Subcutaneous abdominal adipose tissue (tissue), 5 donors: ENCODE measurements at regions not wholly inside any gene's neighbourhood (a gene's known extent, or its start where the extent isn't known, plus 50 kb on each side); places are given as distances from the start of the nearest gene placed in this dataset.

Experiments
- H3K27ac ChIP-seq: one replicate; pipeline ENCODE4 v1.7.0; 2013; ENCODE audit warnings: low read depth, mild to moderate bottlenecking, inconsistent platforms, low read length, moderate library complexity
- H3K27me3 ChIP-seq, 5 donors: one replicate each; pipeline ENCODE4 v1.7.0; 2013; ENCODE audit warnings: low read length in 5 of 5, inconsistent platforms in 1 of 5; ENCODE audit not compliant: control insufficient read depth in 5 of 5, insufficient read depth in 4 of 5
- H3K36me3 ChIP-seq, 5 donors: one replicate each; pipeline ENCODE4 v1.7.0; 2013; ENCODE audit warnings: low read length in 5 of 5; ENCODE audit not compliant: control insufficient read depth in 5 of 5, insufficient read depth in 5 of 5
- H3K4me1 ChIP-seq, 5 donors: one replicate each; pipeline ENCODE4 v1.7.0; 2013; ENCODE audit warnings: low read length in 5 of 5, mild to moderate bottlenecking in 3 of 5, moderate library complexity in 1 of 5; ENCODE audit not compliant: control insufficient read depth in 5 of 5, insufficient read depth in 5 of 5
- H3K4me3 ChIP-seq, 5 donors: one replicate each; pipeline ENCODE4 v1.7.0; 2013; ENCODE audit warnings: low read length in 5 of 5, low read depth in 1 of 5
- H3K9ac ChIP-seq, 5 donors: one replicate each; pipeline ENCODE4 v1.7.0; 2013; ENCODE audit warnings: low read length in 5 of 5, mild to moderate bottlenecking in 4 of 5, moderate library complexity in 3 of 5
- H3K9me3 ChIP-seq, 5 donors: one replicate each; pipeline ENCODE4 v1.7.0; 2013; ENCODE audit warnings: low read length in 5 of 5; ENCODE audit not compliant: control insufficient read depth in 5 of 5
- donor health status: healthy.
- donor health status: healthy.
- donor health status: healthy.
- donor health status: healthy.
- donor health status: healthy.

GRCh38 chr3:16801223-16801622, 83.5 kb upstream of the PLCL2 start:
- H3K27ac ChIP-seq, result no peak overlapping the region

DNA sequence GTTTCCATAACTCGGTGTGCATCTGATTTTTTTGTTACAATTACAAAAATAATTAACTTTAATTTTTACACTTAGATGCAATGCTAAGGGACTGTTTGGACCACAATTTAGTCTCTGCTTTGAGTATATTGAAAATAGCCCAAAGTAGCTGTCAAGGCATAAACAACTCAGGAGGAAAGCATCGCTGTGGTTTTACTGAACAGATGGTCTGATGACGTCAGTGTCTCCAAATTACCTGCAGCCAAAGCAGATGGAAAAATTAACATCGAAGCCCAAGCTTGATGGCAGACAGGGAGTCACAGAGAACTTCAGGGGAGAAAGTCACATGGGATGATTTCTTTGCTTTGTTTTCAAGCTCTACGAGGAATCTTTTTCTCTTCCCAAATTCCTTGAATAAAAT, 83.1 kb upstream of the PLCL2 start:
- Histone ChIP-seq H3K27me3 (no peaks in the 10 kb centered on the region), H3K4me3 (no peak overlapping the region), H3K4me1 (peaks cover 0 to 19% (median 2%) of the 10 kb centered on the region in 5 donors), H3K27ac (no peak overlapping the region), H3K9ac (no peak overlapping the region), H3K36me3 (no peaks in the 10 kb centered on the region), H3K9me3 (peaks cover 0 to 2% (median 0%) of the 10 kb centered on the region in 5 donors)

More at GRCh38 chr3:16801223-16801622, 83.5 kb upstream of the PLCL2 start:
- Histone ChIP-seq H3K27me3 (no peaks in the 10 kb centered on the region), H3K9ac (no peak overlapping the region), H3K36me3 (no peaks in the 10 kb centered on the region), H3K4me3 (no peak overlapping the region), H3K4me1 (peaks cover 0 to 19% (median 2%) of the 10 kb centered on the region in 5 donors), H3K9me3 (peaks cover 0 to 2% (median 0%) of the 10 kb centered on the region in 5 donors)

GRCh38 chr3:16802389-16802788, 82.4 kb upstream of the PLCL2 start:
- Histone ChIP-seq H3K27me3 (no peaks in the 10 kb centered on the region), H3K9ac (no peak overlapping the region), H3K36me3 (no peaks in the 10 kb centered on the region), H3K27ac (no peak overlapping the region), H3K4me3 (no peak overlapping the region), H3K9me3 (peaks cover 0 to 2% (median 0%) of the 10 kb centered on the region in 5 donors), H3K4me1 (peaks cover 0 to 19% (median 2%) of the 10 kb centered on the region in 5 donors)

GRCh38 chr3:16803019-16803418, 81.7 kb upstream of the PLCL2 start:
- peaks cover 0 to 2% (median 0%) of the 10 kb centered on the region in 5 donors for H3K9me3 ChIP-seq
- no peak overlapping the region for H3K27ac ChIP-seq
- H3K4me3 ChIP-seq, result no peak overlapping the region
- no peak overlapping the region for H3K9ac ChIP-seq
- H3K4me1 ChIP-seq, result peaks cover 0 to 17% (median 6%) of the 10 kb centered on the region in 5 donors
- H3K36me3 ChIP-seq, result no peaks in the 10 kb centered on the region
- no peaks in the 10 kb centered on the region for H3K27me3 ChIP-seq

DNA sequence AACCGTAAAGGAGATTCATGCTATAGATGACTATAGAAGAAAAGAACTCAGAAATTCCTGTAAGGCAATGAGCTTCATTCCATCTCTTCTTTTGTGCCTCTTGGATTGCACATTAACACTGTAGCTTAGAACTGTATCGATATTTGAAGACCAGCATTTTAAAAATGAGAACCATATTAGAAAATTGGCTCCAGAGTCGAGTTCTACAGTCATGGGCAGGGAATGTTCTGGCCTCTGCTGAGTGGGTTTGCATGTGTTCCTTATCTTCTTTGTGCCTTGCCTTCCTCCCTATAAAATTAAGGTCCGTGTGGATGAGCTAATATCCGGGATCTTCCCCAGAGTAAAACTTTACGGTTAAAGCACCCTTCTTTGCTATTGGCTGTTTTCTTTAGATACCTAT, 77.4 kb upstream of the PLCL2 start:
- Histone ChIP-seq H3K27me3 (no peaks in the 10 kb centered on the region), H3K36me3 (no peaks in the 10 kb centered on the region), H3K9me3 (no peaks in the 10 kb centered on the region), H3K9ac (no peak overlapping the region), H3K4me3 (no peak overlapping the region), H3K4me1 (peaks cover 0 to 28% (median 26%) of the 10 kb centered on the region in 5 donors), H3K27ac (peak overlapping the region; percentile 37)

DNA sequence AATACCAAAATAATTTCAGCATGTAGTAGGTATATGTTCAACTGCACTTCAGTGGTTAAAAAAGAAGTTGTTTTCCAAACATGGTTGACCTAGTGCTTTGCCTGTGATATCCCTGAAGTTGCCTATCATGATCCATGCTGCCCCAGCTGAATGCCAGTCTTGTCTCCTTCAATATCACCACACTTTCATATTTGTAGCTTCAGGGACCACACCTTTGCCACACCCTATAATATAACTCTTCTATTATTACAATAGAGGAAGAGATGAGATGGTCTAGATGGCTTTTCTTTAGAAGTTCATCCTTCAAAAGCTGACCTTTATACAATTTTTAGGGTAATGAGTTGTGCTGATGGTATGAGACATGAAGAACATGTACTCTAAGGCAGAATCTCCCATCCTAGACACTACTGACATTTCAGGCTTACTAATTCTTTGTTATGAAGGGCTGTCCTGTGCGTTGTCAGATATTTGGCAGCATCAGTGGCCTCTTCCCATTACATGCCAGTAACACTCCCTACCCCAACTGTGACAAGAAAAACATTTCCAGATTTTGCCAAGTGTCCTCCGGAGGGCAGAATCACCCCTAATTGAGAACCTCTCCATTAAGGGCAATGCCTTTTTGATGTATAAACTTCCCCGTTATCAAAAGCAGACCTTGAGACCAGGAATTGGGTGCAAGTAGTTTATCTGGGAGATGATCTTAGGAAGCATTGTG, 76.2 kb upstream of the PLCL2 start:
- Histone ChIP-seq H3K4me3 (no peak overlapping the region), H3K27ac (peak overlapping the region; percentile 3), H3K9ac (no peak overlapping the region), H3K27me3 (no peaks in the 10 kb centered on the region), H3K4me1 (peaks cover 0 to 27% (median 25%) of the 10 kb centered on the region in 5 donors), H3K9me3 (no peaks in the 10 kb centered on the region), H3K36me3 (no peaks in the 10 kb centered on the region)

GRCh38 chr3:16809482-16809881, 75.3 kb upstream of the PLCL2 start:
- Histone ChIP-seq H3K27ac (peak overlapping the region; percentile 27), H3K9ac (no peak overlapping the region), H3K9me3 (no peaks in the 10 kb centered on the region), H3K4me1 (peaks cover 0 to 27% (median 25%) of the 10 kb centered on the region in 5 donors), H3K4me3 (no peak overlapping the region), H3K27me3 (no peaks in the 10 kb centered on the region), H3K36me3 (no peaks in the 10 kb centered on the region)

GRCh38 chr3:16809993-16810392, 74.8 kb upstream of the PLCL2 start:
- peak overlapping the region; percentile 27 for H3K27ac ChIP-seq
- no peak overlapping the region for H3K9ac ChIP-seq
- no peaks in the 10 kb centered on the region for H3K9me3 ChIP-seq
- H3K4me1 ChIP-seq, result peaks cover 0 to 27% (median 25%) of the 10 kb centered on the region in 5 donors
- peak overlapping the region in 1 of 5 donors; percentile 10 for H3K4me3 ChIP-seq
- no peaks in the 10 kb centered on the region for H3K36me3 ChIP-seq
- no peaks in the 10 kb centered on the region for H3K27me3 ChIP-seq

GRCh38 chr3:16810593-16811367, 74.0 kb upstream of the PLCL2 start:
- peaks cover 0 to 27% (median 25%) of the 10 kb centered on the region in 5 donors for H3K4me1 ChIP-seq
- no peaks in the 10 kb centered on the region for H3K27me3 ChIP-seq
- no peak overlapping the region for H3K27ac ChIP-seq
- no peaks in the 10 kb centered on the region for H3K9me3 ChIP-seq
- H3K4me3 ChIP-seq, result peak overlapping the region in 1 of 5 donors; percentile 10
- H3K36me3 ChIP-seq, result no peaks in the 10 kb centered on the region
- no peak overlapping the region for H3K9ac ChIP-seq

DNA sequence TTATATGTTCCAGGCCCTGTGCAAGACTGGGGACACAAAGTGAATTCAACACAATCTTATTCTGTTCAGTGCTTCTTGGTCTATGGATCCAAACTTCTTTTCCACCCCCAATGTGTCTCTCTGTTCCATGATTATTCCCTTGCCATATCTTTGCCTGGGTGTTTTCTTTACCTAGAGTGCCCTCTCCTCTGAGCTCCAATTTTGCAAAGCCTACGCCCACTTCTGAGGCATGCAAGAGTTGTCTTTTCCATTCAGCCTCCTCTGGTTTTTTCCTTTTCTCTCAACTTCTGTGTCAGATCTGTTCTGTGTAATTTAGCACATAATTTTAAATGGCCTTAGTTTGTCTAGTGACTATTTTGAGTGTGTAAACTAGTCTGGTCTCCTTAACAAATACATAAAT, 72.8 kb upstream of the PLCL2 start:
- Histone ChIP-seq H3K4me1 (peaks cover 0 to 27% (median 25%) of the 10 kb centered on the region in 5 donors), H3K36me3 (no peaks in the 10 kb centered on the region), H3K4me3 (no peak overlapping the region), H3K9ac (no peak overlapping the region), H3K27ac (no peak overlapping the region), H3K27me3 (no peaks in the 10 kb centered on the region), H3K9me3 (no peaks in the 10 kb centered on the region)
